ENCODE measurements at regions not wholly inside any gene's neighbourhood (a gene's known extent, or its start where the extent isn't known, plus 50 kb on each side); places are given as distances from the start of the nearest gene placed in this dataset.

GRCh38 chr1:239914751-239915231, 176.9 kb upstream of the FMN2 start:
- TF ChIP-seq POLR2A (IDR thresholded peaks at IDR 0.05) (no peak), CTCF (IDR thresholded peaks at IDR 0.05) (no peak)
